ENCODE measurements at regions not wholly inside any gene's neighbourhood (a gene's known extent, or its start where the extent isn't known, plus 50 kb on each side); places are given as distances from the start of the nearest gene placed in this dataset.

DNA sequence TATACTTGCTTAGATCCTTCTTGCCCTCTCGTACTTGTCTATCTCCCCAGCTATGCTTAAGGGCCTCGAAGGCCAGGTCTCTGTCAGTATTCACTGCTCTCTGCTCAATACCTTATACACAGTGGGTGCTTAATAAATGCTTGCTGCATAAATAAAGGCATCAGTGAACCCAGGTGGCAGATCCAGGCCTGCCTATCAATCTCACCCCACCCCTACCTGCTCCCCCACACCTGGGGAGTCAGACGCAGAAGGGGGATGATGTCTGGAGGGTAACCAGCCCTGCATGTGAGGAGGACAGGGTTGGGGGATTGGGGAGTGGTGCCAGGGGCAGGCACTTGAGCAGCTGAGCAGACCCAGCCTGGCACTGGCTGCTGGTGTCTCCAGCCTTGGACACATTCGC lies 430.6 kb downstream of the MN1 start:
- no peak overlapping the region for H2AFZ ChIP-seq (ENCODE audit: low read length)
- no peaks in the 10 kb centered on the region for H3F3A ChIP-seq (ENCODE audit: insufficient read depth, low read length)
- DNase-seq = no peak
- H4K20me1 ChIP-seq (ENCODE audit: insufficient read depth, low read length) = no peaks in the 10 kb centered on the region
- H3K27ac ChIP-seq (ENCODE audit: low read length) = no peak overlapping the region
- H3K4me3 ChIP-seq (ENCODE audit: low read length) = no peak overlapping the region
- H3K4me1 ChIP-seq (ENCODE audit: low read length) = no peaks in the 10 kb centered on the region
- H3K36me3 ChIP-seq (replicated peaks; ENCODE audit: insufficient read depth, low read length) = no peaks in the 10 kb centered on the region
- peaks cover 27% of the 10 kb centered on the region for H3K27me3 ChIP-seq (replicated peaks; ENCODE audit: insufficient read depth, low read length)
- TF ChIP-seq, protein P1, sequence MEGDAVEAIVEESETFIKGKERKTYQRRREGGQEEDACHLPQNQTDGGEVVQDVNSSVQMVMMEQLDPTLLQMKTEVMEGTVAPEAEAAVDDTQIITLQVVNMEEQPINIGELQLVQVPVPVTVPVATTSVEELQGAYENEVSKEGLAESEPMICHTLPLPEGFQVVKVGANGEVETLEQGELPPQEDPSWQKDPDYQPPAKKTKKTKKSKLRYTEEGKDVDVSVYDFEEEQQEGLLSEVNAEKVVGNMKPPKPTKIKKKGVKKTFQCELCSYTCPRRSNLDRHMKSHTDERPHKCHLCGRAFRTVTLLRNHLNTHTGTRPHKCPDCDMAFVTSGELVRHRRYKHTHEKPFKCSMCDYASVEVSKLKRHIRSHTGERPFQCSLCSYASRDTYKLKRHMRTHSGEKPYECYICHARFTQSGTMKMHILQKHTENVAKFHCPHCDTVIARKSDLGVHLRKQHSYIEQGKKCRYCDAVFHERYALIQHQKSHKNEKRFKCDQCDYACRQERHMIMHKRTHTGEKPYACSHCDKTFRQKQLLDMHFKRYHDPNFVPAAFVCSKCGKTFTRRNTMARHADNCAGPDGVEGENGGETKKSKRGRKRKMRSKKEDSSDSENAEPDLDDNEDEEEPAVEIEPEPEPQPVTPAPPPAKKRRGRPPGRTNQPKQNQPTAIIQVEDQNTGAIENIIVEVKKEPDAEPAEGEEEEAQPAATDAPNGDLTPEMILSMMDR (IDR thresholded peaks at IDR 0.05; ENCODE audit: low read length) = no peak
- no peak for TF ChIP-seq EZH2phosphoT487 (IDR thresholded peaks at IDR 0.05; ENCODE audit: low read length)
- no peak for TF ChIP-seq EZH2 (optimal IDR thresholded peaks at IDR 0.05; ENCODE audit: low read depth, low read length)
- no peak overlapping the region for H3K4me2 ChIP-seq (ENCODE audit: low read depth, low read length)
- H3K79me2 ChIP-seq (ENCODE audit: low read length) = no peaks in the 10 kb centered on the region
- no peak overlapping the region for H3K9ac ChIP-seq (ENCODE audit: low read length)
- no peaks in the 10 kb centered on the region for H3K9me2 ChIP-seq (replicated peaks; ENCODE audit: insufficient read depth, low read length)
- no peaks in the 10 kb centered on the region for H3K9me3 ChIP-seq (replicated peaks; ENCODE audit: insufficient read depth, low read length)

GRCh38 chr22:27372364-27372763 lies 429.2 kb downstream of the MN1 start:
- Histone ChIP-seq H3K4me3 (ENCODE audit: low read length) (no peak overlapping the region), H3F3A (ENCODE audit: insufficient read depth, low read length) (no peaks in the 10 kb centered on the region), H3K4me2 (ENCODE audit: low read depth, low read length) (no peak overlapping the region), H3K4me1 (ENCODE audit: low read length) (no peaks in the 10 kb centered on the region), H2AFZ (ENCODE audit: low read length) (no peak overlapping the region), H4K20me1 (ENCODE audit: insufficient read depth, low read length) (no peaks in the 10 kb centered on the region), H3K9me3 (replicated peaks; ENCODE audit: insufficient read depth, low read length) (no peaks in the 10 kb centered on the region), H3K9ac (ENCODE audit: low read length) (no peak overlapping the region), H3K79me2 (ENCODE audit: low read length) (no peaks in the 10 kb centered on the region), H3K36me3 (replicated peaks; ENCODE audit: insufficient read depth, low read length) (no peaks in the 10 kb centered on the region), H3K27ac (ENCODE audit: low read length) (no peak overlapping the region), H3K27me3 (replicated peaks; ENCODE audit: insufficient read depth, low read length) (peaks cover 23% of the 10 kb centered on the region), H3K9me2 (replicated peaks; ENCODE audit: insufficient read depth, low read length) (no peaks in the 10 kb centered on the region)
- DNase-seq = no peak
- TF ChIP-seq EZH2 (optimal IDR thresholded peaks at IDR 0.05; ENCODE audit: low read depth, low read length) (no peak), EZH2phosphoT487 (IDR thresholded peaks at IDR 0.05; ENCODE audit: low read length) (no peak)
- TF ChIP-seq, protein P1 (IDR thresholded peaks at IDR 0.05; ENCODE audit: low read length) = no peak

- TF ChIP-seq EZH2 (optimal IDR thresholded peaks at IDR 0.05; ENCODE audit: low read depth, low read length) (no peak), EZH2phosphoT487 (IDR thresholded peaks at IDR 0.05; ENCODE audit: low read length) (no peak)
- TF ChIP-seq, protein P1 (IDR thresholded peaks at IDR 0.05; ENCODE audit: low read length) = no peak
- DNase-seq = no peak
- Histone ChIP-seq H3K4me3 (ENCODE audit: low read length) (no peak overlapping the region), H2AFZ (ENCODE audit: low read length) (no peak overlapping the region), H3K4me1 (ENCODE audit: low read length) (no peaks in the 10 kb centered on the region), H3K79me2 (ENCODE audit: low read length) (no peaks in the 10 kb centered on the region), H3K27ac (ENCODE audit: low read length) (no peak overlapping the region), H3K9me2 (replicated peaks; ENCODE audit: insufficient read depth, low read length) (no peaks in the 10 kb centered on the region), H4K20me1 (ENCODE audit: insufficient read depth, low read length) (no peaks in the 10 kb centered on the region), H3K36me3 (replicated peaks; ENCODE audit: insufficient read depth, low read length) (no peaks in the 10 kb centered on the region), H3K9ac (ENCODE audit: low read length) (no peak overlapping the region), H3K27me3 (replicated peaks; ENCODE audit: insufficient read depth, low read length) (peaks cover 21% of the 10 kb centered on the region), H3F3A (ENCODE audit: insufficient read depth, low read length) (no peaks in the 10 kb centered on the region), H3K4me2 (ENCODE audit: low read depth, low read length) (no peak overlapping the region), H3K9me3 (replicated peaks; ENCODE audit: insufficient read depth, low read length) (no peaks in the 10 kb centered on the region)
Observed at GRCh38 chr22:27372969-27373670, 428.4 kb downstream of the MN1 start.

All from MM.1S (cell line).